ENCODE measurements at regions not wholly inside any gene's neighbourhood (a gene's known extent, or its start where the extent isn't known, plus 50 kb on each side); places are given as distances from the start of the nearest gene placed in this dataset.

DNA sequence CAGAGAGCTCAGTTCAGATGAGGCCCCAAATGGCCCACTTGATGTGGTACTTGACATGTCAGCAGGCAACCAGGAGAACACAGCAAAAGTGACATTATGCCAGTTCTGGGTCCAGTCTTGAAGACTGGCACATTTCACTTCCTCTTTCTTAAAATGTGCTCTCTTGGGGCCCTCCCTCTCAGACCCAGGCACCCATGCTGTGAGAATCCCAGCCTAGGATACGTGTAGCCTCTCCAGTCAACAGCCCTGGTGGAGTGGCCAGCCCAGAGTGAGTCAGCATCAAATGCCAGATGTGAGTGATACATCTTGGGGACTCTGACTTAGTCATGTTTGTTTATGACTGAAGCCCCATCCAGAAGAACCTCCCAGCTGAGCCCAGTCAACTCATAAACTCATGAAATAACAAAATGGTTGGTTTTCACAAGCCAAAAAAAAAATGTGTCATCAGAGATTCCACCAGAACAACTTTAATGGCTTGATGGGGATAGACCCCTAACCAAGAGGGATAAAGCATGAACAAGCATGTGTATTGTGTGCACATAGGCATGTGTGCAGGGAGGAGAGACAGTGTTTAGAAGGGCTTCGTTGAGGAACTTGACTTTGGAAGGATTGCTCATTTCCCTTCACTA is 82.5 kb upstream of the TNRC6C start:
- no peak overlapping the region for H3K4me3 ChIP-seq (ENCODE audit: low read depth, low read length)
- DNase-seq (ENCODE audit: low read depth) = no peak
- TF ChIP-seq, protein P1, sequence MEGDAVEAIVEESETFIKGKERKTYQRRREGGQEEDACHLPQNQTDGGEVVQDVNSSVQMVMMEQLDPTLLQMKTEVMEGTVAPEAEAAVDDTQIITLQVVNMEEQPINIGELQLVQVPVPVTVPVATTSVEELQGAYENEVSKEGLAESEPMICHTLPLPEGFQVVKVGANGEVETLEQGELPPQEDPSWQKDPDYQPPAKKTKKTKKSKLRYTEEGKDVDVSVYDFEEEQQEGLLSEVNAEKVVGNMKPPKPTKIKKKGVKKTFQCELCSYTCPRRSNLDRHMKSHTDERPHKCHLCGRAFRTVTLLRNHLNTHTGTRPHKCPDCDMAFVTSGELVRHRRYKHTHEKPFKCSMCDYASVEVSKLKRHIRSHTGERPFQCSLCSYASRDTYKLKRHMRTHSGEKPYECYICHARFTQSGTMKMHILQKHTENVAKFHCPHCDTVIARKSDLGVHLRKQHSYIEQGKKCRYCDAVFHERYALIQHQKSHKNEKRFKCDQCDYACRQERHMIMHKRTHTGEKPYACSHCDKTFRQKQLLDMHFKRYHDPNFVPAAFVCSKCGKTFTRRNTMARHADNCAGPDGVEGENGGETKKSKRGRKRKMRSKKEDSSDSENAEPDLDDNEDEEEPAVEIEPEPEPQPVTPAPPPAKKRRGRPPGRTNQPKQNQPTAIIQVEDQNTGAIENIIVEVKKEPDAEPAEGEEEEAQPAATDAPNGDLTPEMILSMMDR (conservative IDR thresholded peaks at IDR 0.05; ENCODE audit: low read depth, low read length) = no peak

DNA sequence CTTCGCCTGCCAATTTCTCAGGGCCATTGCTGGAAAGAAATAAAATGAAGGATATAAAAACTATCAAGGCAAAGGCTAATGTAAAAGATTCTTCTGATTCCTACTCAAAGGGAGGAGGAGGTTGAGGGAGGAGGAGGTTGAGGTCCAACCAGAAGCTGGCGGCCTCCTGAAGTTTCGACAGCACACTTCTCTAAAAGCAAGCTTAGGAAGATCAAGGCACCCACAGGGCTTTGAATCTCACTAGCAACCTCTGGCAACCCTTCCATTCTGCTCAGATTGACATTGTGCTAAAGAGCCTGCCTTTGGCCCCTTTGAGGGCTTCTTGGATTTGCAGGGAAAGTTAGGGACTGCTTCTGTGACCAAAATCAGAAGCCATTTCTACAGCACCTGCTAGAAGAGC is 81.5 kb upstream of the TNRC6C start:
- TF ChIP-seq, protein P1 (conservative IDR thresholded peaks at IDR 0.05; ENCODE audit: low read depth, low read length) = no peak
- no peak for DNase-seq (ENCODE audit: low read depth)
- no peak overlapping the region for H3K4me3 ChIP-seq (ENCODE audit: low read depth, low read length)

DNA sequence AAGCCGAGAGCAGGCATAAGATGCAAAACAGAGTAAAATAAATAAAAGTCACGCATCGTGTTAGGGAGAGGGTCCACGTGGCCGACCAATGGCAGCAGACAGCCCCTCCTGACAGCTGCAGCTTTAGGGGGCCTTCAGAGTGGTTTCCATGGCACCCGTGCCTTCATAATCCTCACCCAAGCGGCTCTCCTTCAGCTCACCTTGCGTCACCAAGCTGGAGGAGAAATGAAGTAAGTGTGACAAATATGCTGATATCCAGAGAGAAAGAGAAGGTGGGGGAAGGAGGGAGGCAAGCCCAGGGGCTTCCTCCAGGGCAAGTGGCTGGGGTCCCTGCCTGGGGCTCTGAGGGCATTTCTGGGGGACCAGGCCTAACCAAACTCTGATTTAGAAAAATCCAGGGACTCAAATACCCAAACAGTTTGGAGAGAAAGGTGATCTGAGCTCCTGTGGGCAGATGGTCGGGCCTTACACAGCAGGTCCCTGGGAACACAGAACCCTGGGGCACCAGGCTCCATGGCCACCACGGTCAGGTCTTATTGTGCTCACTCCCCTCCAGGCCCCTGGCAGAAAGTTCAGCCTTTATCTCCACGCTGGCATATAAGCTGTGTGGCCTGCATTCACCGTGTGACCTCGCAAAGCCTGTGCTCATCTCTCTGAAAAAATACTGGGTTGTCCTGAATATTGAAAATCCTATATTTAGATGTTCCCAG is 80.7 kb upstream of the TNRC6C start:
- no peak for DNase-seq (ENCODE audit: low read depth)
- H3K4me3 ChIP-seq (ENCODE audit: low read depth, low read length) = no peak overlapping the region
- TF ChIP-seq, protein P1 (conservative IDR thresholded peaks at IDR 0.05; ENCODE audit: low read depth, low read length) = no peak

DNA sequence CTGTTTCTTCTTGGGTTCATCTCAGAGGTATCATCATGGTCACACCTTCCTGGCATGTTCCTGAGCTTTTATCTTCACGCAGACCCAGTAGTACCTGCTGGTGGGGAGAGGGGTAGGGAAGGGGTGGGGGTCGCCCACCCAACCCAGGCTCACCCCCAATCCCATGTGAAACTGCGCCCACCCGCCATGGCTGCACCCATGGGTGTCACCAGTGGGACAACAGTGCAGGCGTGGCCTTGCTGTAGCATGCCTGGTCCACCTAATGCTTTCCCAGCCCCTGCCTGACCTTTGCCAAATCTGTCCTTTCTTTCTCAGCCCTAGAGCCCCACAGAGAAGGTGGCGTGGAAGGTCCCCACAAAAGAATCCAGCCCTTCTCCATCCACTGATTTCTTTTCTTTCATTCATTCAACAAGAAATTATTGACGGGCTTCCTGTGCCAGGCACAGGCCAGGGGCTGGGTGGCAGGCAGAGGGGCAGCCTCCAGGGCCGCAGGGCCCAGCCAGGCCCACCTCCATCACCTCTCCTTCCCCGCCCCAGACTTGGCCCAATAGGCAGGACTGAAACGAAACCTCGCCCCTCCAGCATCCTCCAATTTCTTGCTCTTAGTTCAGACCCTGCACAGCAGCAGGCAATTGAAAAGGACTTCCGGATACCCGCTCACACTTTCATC is 79.1 kb upstream of the TNRC6C start:
- DNase-seq (ENCODE audit: low read depth) = no peak
- TF ChIP-seq, protein P1 (conservative IDR thresholded peaks at IDR 0.05; ENCODE audit: low read depth, low read length) = no peak
- H3K4me3 ChIP-seq (ENCODE audit: low read depth, low read length) = no peak overlapping the region

DNA sequence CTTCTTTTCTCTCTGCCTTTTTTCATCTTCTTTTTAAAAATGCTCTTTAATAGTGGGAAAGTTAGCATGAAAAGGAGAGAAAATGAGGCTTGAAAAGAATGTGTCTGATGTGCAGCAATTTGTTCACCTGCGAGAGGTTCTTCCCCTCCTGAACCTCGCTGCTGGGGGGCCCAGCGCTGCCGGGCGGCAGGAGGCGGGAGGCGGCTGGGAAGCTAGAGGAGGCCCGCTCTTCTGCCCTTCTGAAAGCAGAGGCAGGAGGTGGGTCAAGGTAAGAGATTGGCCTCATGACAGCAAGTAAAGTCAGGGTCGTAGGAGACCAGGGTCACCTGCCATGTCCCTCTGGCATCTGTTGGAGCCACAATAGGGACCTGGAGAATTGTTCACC is 78.6 kb upstream of the TNRC6C start:
- TF ChIP-seq, protein P1 (conservative IDR thresholded peaks at IDR 0.05; ENCODE audit: low read depth, low read length) = no peak
- DNase-seq (ENCODE audit: low read depth) = no peak
- H3K4me3 ChIP-seq (ENCODE audit: low read depth, low read length) = no peak overlapping the region

DNA sequence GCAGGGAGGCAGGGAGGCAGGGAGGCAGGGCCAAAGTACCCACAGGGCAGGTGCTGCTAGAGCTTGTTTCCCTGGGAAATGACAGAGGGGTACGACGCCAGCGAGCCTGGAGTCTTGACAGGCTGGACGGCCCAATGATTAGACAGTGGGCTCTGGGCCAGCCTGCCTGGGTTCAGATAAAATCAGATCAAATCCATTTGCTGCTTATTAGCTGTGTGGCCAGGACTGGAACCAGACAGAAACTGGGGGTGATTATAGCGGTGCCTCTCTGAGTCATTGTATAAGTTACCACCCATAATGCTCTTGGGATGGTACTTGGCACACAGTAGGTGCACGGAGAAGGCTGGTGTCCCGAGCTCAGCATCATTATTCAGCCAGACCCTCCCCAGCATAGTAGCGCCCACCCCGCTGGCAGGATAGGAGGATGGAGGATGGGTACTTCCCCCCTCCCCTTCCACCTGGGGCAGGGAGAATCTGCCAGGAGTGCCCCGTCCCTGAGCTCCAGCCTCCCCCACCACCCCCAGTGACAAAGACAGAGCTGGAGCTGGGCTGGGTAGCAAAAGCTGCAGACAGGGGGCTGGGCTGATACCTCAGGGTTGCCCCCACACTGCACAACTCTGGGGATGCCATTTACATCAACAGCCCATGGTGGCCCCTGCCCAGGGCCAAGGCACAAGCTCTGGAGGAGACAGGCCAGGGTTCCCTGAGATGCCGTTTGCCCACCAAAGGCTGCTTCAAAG is 77.6 kb upstream of the TNRC6C start:
- H3K4me3 ChIP-seq (ENCODE audit: low read depth, low read length) = no peak overlapping the region
- DNase-seq (ENCODE audit: low read depth) = no peak
- TF ChIP-seq, protein P1 (conservative IDR thresholded peaks at IDR 0.05; ENCODE audit: low read depth, low read length) = no peak
